HG03442 (cell line): ENCODE measurements at regions not wholly inside any gene's neighbourhood (a gene's known extent, or its start where the extent isn't known, plus 50 kb on each side); places are given as distances from the start of the nearest gene placed in this dataset.
"Not testable (repeated sequence)": the region's sequence is repeated elsewhere in the genome, so short reads cannot be mapped to it uniquely, and the experiment has no call there.

Experiments
- ATAC-seq: cut with Tn5 transposase; IDR thresholded peaks from one replicate; pipeline ENCODE4 v1.9.1; 2021; ENCODE audit warnings: mild to moderate bottlenecking, moderate library complexity; ENCODE audit not compliant: unreplicated experiment

GRCh38 chr9:72471096-72471495 is 50.3 kb upstream of the TMC1 start:
- ATAC-seq, result no peak

- ATAC-seq, result no peak
Observed at GRCh38 chr9:72467766-72468738, 53.4 kb upstream of the TMC1 start.

- ATAC-seq, result no peak
Observed at GRCh38 chr9:72465593-72465984, 55.8 kb upstream of the TMC1 start.

GRCh38 chr9:72464857-72465592 is 56.4 kb upstream of the TMC1 start:
- ATAC-seq, result peak; percentile 54

GRCh38 chr9:72462340-72462739 is 59.1 kb upstream of the TMC1 start:
- no peak for ATAC-seq

- no peak for ATAC-seq
Observed at GRCh38 chr9:72460342-72461312, 60.8 kb upstream of the TMC1 start.

- ATAC-seq, result no peak
Observed at GRCh38 chr9:72459308-72459707, 62.1 kb upstream of the TMC1 start.

- no peak for ATAC-seq
Observed at GRCh38 chr9:72458153-72458552, 63.3 kb upstream of the TMC1 start.

GRCh38 chr9:72457366-72457765 is 64.0 kb upstream of the TMC1 start:
- ATAC-seq, result no peak

- ATAC-seq, result no peak
Observed at GRCh38 chr9:72454871-72455491, 66.4 kb upstream of the TMC1 start.

- ATAC-seq, result no peak
Observed at GRCh38 chr9:72453797-72454196, 67.6 kb upstream of the TMC1 start.

GRCh38 chr9:72446241-72446640 is 75.2 kb upstream of the TMC1 start:
- not testable (repeated sequence) for ATAC-seq

GRCh38 chr9:72445306-72445995 is 76.0 kb upstream of the TMC1 start:
- no peak for ATAC-seq

GRCh38 chr9:72444435-72444834 is 77.0 kb upstream of the TMC1 start:
- peak; percentile 1 for ATAC-seq

- ATAC-seq, result peak; percentile 92
Observed at GRCh38 chr9:72443855-72444254, 77.6 kb upstream of the TMC1 start.

- ATAC-seq, result no peak
Observed at GRCh38 chr9:72441848-72442607, 77.0 kb upstream of the ZFAND5 start.

GRCh38 chr9:72440992-72441847 is 76.2 kb upstream of the ZFAND5 start:
- ATAC-seq, result no peak

GRCh38 chr9:72440378-72440777 is 75.4 kb upstream of the ZFAND5 start:
- no peak for ATAC-seq
